ENCODE measurements at regions not wholly inside any gene's neighbourhood (a gene's known extent, or its start where the extent isn't known, plus 50 kb on each side); places are given as distances from the start of the nearest gene placed in this dataset.

GRCh38 chr4:33065749-33066148 lies 2345.6 kb downstream of the PCDH7 start:
- TF ChIP-seq POLR2AphosphoS5 (IDR thresholded peaks at IDR 0.05; ENCODE audit: low read depth, low read length) = no peak
- TF ChIP-seq TCF12 (IDR thresholded peaks at IDR 0.05; ENCODE audit: low read depth, low read length) = no peak
- no peak for TF ChIP-seq POLR2A (IDR thresholded peaks at IDR 0.05; ENCODE audit: control extremely low read depth in 1 of 2, low read depth in 2 of 2, low read length in 2 of 2)
- TF ChIP-seq YY1 (IDR thresholded peaks at IDR 0.05; ENCODE audit: low read depth, low read length) = no peak
- TF ChIP-seq JUND (IDR thresholded peaks at IDR 0.05; ENCODE audit: low read length) = no peak
- TF ChIP-seq RXRA (IDR thresholded peaks at IDR 0.05; ENCODE audit: insufficient read depth, low read depth, low read length) = no peak
- TF ChIP-seq CTCF (IDR thresholded peaks at IDR 0.05; ENCODE audit: control extremely low read depth in 1 of 3, insufficient read depth in 1 of 3, low read depth in 1 of 3, low read length in 3 of 3) = no peak
- no peak for TF ChIP-seq JUN (IDR thresholded peaks at IDR 0.05; ENCODE audit: low read depth, low read length)
- no peak for TF ChIP-seq RAD21 (IDR thresholded peaks at IDR 0.05 in 1 of 2, conservative IDR thresholded peaks at IDR 0.05 in 1 of 2; ENCODE audit: low read depth in 2 of 2, low read length in 2 of 2)
- no peak for TF ChIP-seq MAX (IDR thresholded peaks at IDR 0.05)
- no peak for TF ChIP-seq GTF2F1 (IDR thresholded peaks at IDR 0.05; ENCODE audit: borderline replicate concordance, low read depth, low read length)
